ENCODE measurements at regions not wholly inside any gene's neighbourhood (a gene's known extent, or its start where the extent isn't known, plus 50 kb on each side); places are given as distances from the start of the nearest gene placed in this dataset.

DNA sequence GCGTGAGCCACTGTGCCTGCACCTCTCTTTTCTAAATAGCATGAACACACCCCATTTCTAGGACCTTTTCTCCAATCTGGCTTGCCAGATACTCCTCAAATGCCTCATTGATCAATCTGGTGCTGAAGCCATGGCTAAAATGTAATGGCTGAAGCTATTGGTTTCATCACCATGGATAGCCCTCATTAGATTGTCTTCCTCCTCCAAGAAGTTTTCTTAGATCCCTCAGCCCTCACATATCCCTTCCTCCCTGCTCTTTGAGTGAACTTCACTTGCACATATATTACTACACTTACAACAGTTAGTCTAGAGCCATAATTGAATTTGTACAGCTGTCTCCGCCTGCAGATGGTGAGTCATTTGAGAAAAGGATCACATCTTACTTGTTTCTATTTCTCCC, 77.9 kb upstream of the TOX3 start:
- TF ChIP-seq, protein P1, sequence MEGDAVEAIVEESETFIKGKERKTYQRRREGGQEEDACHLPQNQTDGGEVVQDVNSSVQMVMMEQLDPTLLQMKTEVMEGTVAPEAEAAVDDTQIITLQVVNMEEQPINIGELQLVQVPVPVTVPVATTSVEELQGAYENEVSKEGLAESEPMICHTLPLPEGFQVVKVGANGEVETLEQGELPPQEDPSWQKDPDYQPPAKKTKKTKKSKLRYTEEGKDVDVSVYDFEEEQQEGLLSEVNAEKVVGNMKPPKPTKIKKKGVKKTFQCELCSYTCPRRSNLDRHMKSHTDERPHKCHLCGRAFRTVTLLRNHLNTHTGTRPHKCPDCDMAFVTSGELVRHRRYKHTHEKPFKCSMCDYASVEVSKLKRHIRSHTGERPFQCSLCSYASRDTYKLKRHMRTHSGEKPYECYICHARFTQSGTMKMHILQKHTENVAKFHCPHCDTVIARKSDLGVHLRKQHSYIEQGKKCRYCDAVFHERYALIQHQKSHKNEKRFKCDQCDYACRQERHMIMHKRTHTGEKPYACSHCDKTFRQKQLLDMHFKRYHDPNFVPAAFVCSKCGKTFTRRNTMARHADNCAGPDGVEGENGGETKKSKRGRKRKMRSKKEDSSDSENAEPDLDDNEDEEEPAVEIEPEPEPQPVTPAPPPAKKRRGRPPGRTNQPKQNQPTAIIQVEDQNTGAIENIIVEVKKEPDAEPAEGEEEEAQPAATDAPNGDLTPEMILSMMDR (IDR thresholded peaks at IDR 0.05), result no peak
- no peak overlapping the region for H3K4me3 ChIP-seq (ENCODE audit: low read depth in 1 of 2, low read length in 1 of 2)
- H3K27ac ChIP-seq, result no peak overlapping the region
- H3K4me1 ChIP-seq (ENCODE audit: control insufficient read depth in 1 of 2, insufficient read depth in 1 of 2, low read depth in 1 of 2, low read length in 1 of 2), result no peaks in the 10 kb centered on the region
- H3K9me3 ChIP-seq, result no peaks in the 10 kb centered on the region
- no peaks in the 10 kb centered on the region for H3K36me3 ChIP-seq
- H3K27me3 ChIP-seq, result no peaks in the 10 kb centered on the region

DNA sequence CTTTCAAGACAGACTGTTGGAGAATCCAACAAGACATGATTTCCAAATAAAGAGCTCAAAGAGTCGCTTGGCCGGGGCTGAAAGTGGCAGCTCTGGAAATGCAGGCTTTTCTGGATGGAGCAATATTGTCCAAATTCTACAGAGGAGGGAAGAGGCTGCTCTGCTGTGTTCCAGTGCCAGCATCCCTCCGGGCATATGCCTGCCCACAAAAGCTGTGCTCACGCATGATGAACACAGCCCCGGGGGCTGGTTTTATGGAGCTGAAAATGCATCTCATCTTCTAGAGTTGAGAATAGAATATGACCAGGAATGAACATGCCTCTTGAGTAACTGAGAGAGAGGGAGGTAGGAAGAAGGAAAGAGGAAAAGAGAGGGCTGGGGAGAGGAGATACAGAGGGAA, 74.7 kb upstream of the TOX3 start:
- Histone ChIP-seq H3K4me3 (ENCODE audit: low read depth in 1 of 2, low read length in 1 of 2) (no peak overlapping the region), H3K36me3 (no peaks in the 10 kb centered on the region), H3K27ac (no peak overlapping the region), H3K4me1 (ENCODE audit: control insufficient read depth in 1 of 2, insufficient read depth in 1 of 2, low read depth in 1 of 2, low read length in 1 of 2) (no peaks in the 10 kb centered on the region), H3K27me3 (no peaks in the 10 kb centered on the region), H3K9me3 (no peaks in the 10 kb centered on the region)
- TF ChIP-seq, protein P1 (IDR thresholded peaks at IDR 0.05), result no peak

DNA sequence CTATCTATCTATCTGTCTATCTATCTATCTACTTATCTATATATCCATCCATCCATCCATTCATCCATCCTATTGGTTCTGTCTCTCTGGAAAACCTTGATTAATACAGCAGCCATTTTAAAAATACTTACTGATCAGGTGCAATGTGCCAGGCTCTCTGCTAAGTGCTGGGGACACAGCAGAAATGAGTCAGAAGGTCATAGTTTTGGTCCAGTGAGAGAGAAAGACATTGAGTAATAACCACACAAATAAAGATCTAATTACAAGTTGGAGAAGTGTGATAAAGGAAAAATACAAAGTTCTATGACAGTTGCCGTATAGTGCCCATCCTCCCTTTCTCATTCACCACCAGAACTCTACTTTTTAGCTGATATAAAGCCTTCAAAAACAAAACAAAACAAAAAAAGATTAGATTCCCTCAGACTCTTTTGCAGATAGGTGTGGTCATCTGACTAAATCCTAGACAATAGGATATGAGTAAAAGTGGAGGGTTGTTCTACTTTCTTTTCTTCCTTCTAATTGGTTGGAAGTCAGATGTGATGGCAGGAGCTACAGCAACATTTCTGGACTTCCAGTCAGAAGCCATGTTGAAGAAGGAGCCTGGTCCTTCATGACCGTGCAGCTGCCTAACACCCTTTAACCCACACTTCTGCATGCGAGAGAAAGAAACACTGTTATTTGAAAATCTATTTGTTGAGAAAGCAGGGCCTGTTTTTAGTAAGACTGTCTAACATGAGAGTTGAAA, 72.0 kb upstream of the TOX3 start:
- Histone ChIP-seq H3K9me3 (no peaks in the 10 kb centered on the region), H3K27ac (no peak overlapping the region), H3K4me3 (ENCODE audit: low read depth in 1 of 2, low read length in 1 of 2) (no peak overlapping the region), H3K27me3 (no peaks in the 10 kb centered on the region), H3K4me1 (ENCODE audit: control insufficient read depth in 1 of 2, insufficient read depth in 1 of 2, low read depth in 1 of 2, low read length in 1 of 2) (no peaks in the 10 kb centered on the region), H3K36me3 (no peaks in the 10 kb centered on the region)
- TF ChIP-seq, protein P1 (IDR thresholded peaks at IDR 0.05), result no peak

DNA sequence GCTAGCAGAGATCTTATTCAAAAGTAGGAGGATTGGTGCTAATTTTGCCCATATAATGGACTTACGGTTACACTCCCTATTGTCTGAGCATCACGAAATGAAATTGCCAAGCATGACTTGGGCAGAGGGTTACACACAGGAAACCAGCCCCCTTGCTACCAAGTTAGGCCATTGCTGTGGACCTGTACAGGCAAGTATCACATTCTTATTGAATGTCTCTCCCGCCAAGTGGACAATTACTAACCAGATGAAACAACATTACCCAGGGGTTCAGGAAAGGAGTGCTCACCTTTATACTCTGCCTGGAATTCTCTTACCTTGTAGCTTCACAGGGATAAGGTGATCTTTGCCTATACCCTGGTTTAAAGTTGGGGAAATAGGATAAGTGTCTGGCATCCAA, 70.6 kb upstream of the TOX3 start:
- H3K36me3 ChIP-seq, result no peaks in the 10 kb centered on the region
- H3K4me3 ChIP-seq (ENCODE audit: low read depth in 1 of 2, low read length in 1 of 2), result no peak overlapping the region
- H3K27ac ChIP-seq, result no peak overlapping the region
- no peaks in the 10 kb centered on the region for H3K4me1 ChIP-seq (ENCODE audit: control insufficient read depth in 1 of 2, insufficient read depth in 1 of 2, low read depth in 1 of 2, low read length in 1 of 2)
- no peaks in the 10 kb centered on the region for H3K27me3 ChIP-seq
- no peaks in the 10 kb centered on the region for H3K9me3 ChIP-seq
- TF ChIP-seq, protein P1 (IDR thresholded peaks at IDR 0.05), result no peak

DNA sequence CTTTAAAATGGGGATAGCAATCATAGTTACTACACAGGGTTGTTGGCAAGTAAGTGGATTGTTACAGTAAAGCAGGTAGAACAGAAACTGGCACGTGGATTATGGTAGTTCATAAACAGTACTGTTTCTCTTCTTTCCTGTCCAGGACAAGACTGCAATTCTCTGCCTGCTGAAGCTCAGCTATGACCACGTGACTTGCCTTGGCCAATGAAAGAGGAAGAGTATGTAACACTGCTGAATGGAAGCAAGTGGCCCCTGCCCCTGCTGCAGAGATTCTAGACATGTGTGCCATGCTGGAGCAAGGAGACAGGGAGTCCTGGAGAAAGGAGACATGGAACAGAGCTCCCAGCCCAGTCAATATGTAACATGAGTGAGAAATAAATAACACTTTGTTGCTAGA, 66.6 kb upstream of the TOX3 start:
- Histone ChIP-seq H3K36me3 (no peaks in the 10 kb centered on the region), H3K27ac (no peak overlapping the region), H3K4me1 (ENCODE audit: control insufficient read depth in 1 of 2, insufficient read depth in 1 of 2, low read depth in 1 of 2, low read length in 1 of 2) (no peaks in the 10 kb centered on the region), H3K9me3 (no peaks in the 10 kb centered on the region), H3K4me3 (ENCODE audit: low read depth in 1 of 2, low read length in 1 of 2) (no peak overlapping the region), H3K27me3 (no peaks in the 10 kb centered on the region)
- TF ChIP-seq, protein P1 (IDR thresholded peaks at IDR 0.05), result no peak
